PC-9 (cell line): ENCODE measurements at regions not wholly inside any gene's neighbourhood (a gene's known extent, or its start where the extent isn't known, plus 50 kb on each side); places are given as distances from the start of the nearest gene placed in this dataset.
A peak's percentile ranks its signal among the peaks of the same experiment; 100 is the strongest.

ENCODE experiments used
- BruUV-seq: library from RNA; stranded (reverse); fragments of 400-500 nt; replicated peaks from 2 replicates; lab custom pipeline; 2021; lab: Mats Ljungman, UMichigan
- CTCF ChIA-PET: fragments of 300-600 bp; sonication (Branson Sonifier 250); formaldehyde crosslinking; loops from one replicate; lab custom pipeline; 2022; ENCODE audit warnings: antibody characterized with exemption; lab: Charles Lee
- POLR2A ChIA-PET: fragments of 300-600 bp; sonication (Branson Sonifier 250); formaldehyde crosslinking; loops from one replicate; lab custom pipeline; 2022; ENCODE audit warnings: antibody characterized with exemption; ENCODE audit not compliant: unreplicated experiment; lab: Charles Lee
- DNase-seq, 2 experiments: peaks; one replicate each; pipeline versions ENCODE4 v3.0.0 to v3.0.0-alpha.2; 2015 to 2022; ENCODE audit warnings: mixed read lengths in 1 of 2
- H2AFZ ChIP-seq: fragments of 200-600 bp; sonication (generic); 2 replicates; pipeline ENCODE4 v1.8.1; 2017; ENCODE audit warnings: antibody characterized with exemption
- H3F3A ChIP-seq: fragments of 200-600 bp; sonication (generic); 2 replicates; pipeline ENCODE4 v1.8.1; 2017; ENCODE audit warnings: antibody characterized with exemption, mild to moderate bottlenecking, low read depth; ENCODE audit not compliant: insufficient read depth
- H3K27ac ChIP-seq: fragments of 200-600 bp; sonication (generic); 2 replicates; pipeline ENCODE4 v1.6.1; 2016; ENCODE audit warnings: mixed run types
- H3K27me3 ChIP-seq: fragments of 200-600 bp; sonication (generic); 2 replicates; pipeline ENCODE4 v1.6.1; 2016; ENCODE audit warnings: low read depth, mixed run types; ENCODE audit not compliant: insufficient read depth
- H3K36me3 ChIP-seq: fragments of 200-600 bp; sonication (generic); 2 replicates; pipeline ENCODE4 v1.6.1; 2016; ENCODE audit warnings: low read depth, mixed run types
- H3K4me1 ChIP-seq: fragments of 200-600 bp; sonication (generic); replicated peaks from 2 replicates; pipeline ENCODE4 v1.6.1; 2016; ENCODE audit warnings: mixed run types; ENCODE audit not compliant: insufficient read depth
- H3K4me2 ChIP-seq: fragments of 200-600 bp; sonication (generic); 2 replicates; pipeline ENCODE4 v1.6.1; 2017; ENCODE audit warnings: mixed run types
- H3K4me3 ChIP-seq: fragments of 200-600 bp; sonication (generic); 2 replicates; pipeline ENCODE4 v1.6.1; 2016; ENCODE audit warnings: mixed run types
- H3K79me2 ChIP-seq: fragments of 200-600 bp; sonication (generic); 2 replicates; pipeline ENCODE4 v1.6.1; 2017; ENCODE audit warnings: low read depth, mixed run types
- H3K9me2 ChIP-seq: fragments of 200-600 bp; sonication (generic); 2 replicates; pipeline ENCODE4 v1.8.1; 2017; ENCODE audit warnings: mild to moderate bottlenecking; ENCODE audit not compliant: insufficient read depth
- H3K9me3 ChIP-seq: fragments of 200-600 bp; sonication (generic); 2 replicates; pipeline ENCODE4 v1.8.1; 2016; ENCODE audit warnings: low read depth; ENCODE audit not compliant: insufficient read depth
- H4K20me1 ChIP-seq: fragments of 200-600 bp; sonication (generic); 2 replicates; pipeline ENCODE4 v1.8.1; 2017; ENCODE audit not compliant: insufficient read depth
- CTCF ChIP-seq: fragments of 200-600 bp; sonication (generic); conservative IDR thresholded peaks from 2 replicates; pipeline ENCODE4 v1.6.1; 2017; ENCODE audit warnings: mixed run types, antibody characterized with exemption, mild to moderate bottlenecking, moderate library complexity
- EZH2 ChIP-seq: fragments of 200-600 bp; sonication (generic); IDR thresholded peaks from 2 replicates; pipeline ENCODE4 v1.8.0; 2017; ENCODE audit warnings: antibody characterized with exemption, low read depth
- intact Hi-C: fragments of 100-400 bp; cut with micrococcal nuclease; formaldehyde crosslinking; loops from one replicate; pipeline ENCODE4 v1.10.0; 2022; ENCODE audit not compliant: unreplicated experiment

DNA sequence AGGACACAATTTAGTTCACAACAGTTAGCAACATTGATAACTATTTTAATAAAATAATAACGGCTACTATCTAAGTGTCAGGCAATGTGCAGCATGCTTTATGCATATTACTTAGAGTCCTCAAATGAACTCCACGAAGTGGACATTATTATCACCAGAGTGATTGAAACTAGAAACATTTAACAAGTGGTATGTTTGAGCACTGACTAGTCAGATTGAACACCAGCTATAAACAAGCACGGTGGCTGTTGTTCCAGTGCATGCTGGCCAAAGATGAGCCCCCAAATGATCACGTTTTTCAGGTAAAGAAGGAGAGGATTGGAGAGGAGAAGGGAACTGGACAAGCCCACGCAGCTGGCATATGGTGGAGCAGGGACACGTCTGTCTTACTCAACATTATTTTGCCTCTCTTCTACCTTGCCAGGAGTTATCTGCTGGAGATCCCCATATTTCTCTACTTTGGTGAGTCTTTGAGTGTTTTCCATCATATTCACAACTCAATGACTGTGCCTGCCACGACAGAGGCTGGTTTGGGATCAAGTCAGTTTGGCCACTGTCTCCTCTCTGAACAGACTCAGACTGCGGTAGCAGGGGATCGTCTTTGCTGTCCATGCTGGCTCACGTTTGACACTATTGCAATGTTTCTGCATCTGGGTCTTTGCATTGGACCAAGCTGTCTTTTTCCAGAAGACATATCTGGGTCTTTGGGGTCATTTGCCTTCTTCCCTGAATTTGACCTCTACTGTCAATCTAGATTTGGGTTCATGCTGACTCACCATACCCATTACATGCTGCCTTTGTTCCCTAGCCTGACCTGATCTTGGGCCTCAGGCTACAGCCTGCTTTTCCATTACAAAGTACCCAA, 66.0 kb upstream of the ACSL3 start:
- no peak overlapping the region for H2AFZ ChIP-seq
- DNase-seq: no peak
- BruUV-seq: no TSS peak
- no peaks in the 10 kb centered on the region for H3K9me2 ChIP-seq
- H3K27me3 ChIP-seq: no peaks in the 10 kb centered on the region
- POLR2A ChIA-PET: no interaction called here
- no peaks in the 10 kb centered on the region for H4K20me1 ChIP-seq
- H3K4me1 ChIP-seq: peaks cover 18% of the 10 kb centered on the region
- H3F3A ChIP-seq: no peaks in the 10 kb centered on the region
- no peak overlapping the region for H3K4me3 ChIP-seq
- H3K4me2 ChIP-seq: peak overlapping the region; percentile 13
- no peaks in the 10 kb centered on the region for H3K9me3 ChIP-seq
- no peaks in the 10 kb centered on the region for H3K79me2 ChIP-seq
- CTCF ChIA-PET: interaction anchor here (0.6 kb wide), 1 partner anchor 24 kb away, joined by 10 read pairs; no protein-coding TSS in a partner anchor
- TF ChIP-seq CTCF: no peak
- no peak for TF ChIP-seq EZH2
- no peaks in the 10 kb centered on the region for H3K36me3 ChIP-seq
- no peak overlapping the region for H3K27ac ChIP-seq
- intact Hi-C loops: no loop called here

GRCh38 chr2:222795450-222796357, 65.1 kb upstream of the ACSL3 start:
- ChIA-PET CTCF (interaction anchor here (1.2 kb wide), 1 partner anchor 12 kb away, joined by 6 read pairs; no protein-coding TSS in a partner anchor), POLR2A (no interaction called here)
- no peaks in the 10 kb centered on the region for H3K27me3 ChIP-seq

More at GRCh38 chr2:222795450-222796357, 65.1 kb upstream of the ACSL3 start:
- BruUV-seq: no TSS peak
- Histone ChIP-seq H2AFZ (no peak overlapping the region), H4K20me1 (no peaks in the 10 kb centered on the region), H3K4me3 (no peak overlapping the region), H3K27ac (no peak overlapping the region), H3K79me2 (no peaks in the 10 kb centered on the region), H3K9me3 (no peaks in the 10 kb centered on the region), H3K9me2 (no peaks in the 10 kb centered on the region), H3K4me2 (peak overlapping the region; percentile 13), H3F3A (no peaks in the 10 kb centered on the region), H3K36me3 (no peaks in the 10 kb centered on the region), H3K4me1 (peaks cover 18% of the 10 kb centered on the region)
- TF ChIP-seq EZH2: no peak
- no peak for TF ChIP-seq CTCF
- intact Hi-C loops: loop anchor here (2.0 kb wide), 1 partner anchor 87 kb away; no protein-coding TSS in a partner anchor
- no peak for DNase-seq
